ENCODE measurements at regions not wholly inside any gene's neighbourhood (a gene's known extent, or its start where the extent isn't known, plus 50 kb on each side); places are given as distances from the start of the nearest gene placed in this dataset.

GRCh38 chr10:109324721-109325120, 598.6 kb downstream of the XPNPEP1 start:
- no peak for TF ChIP-seq POLR2A (IDR thresholded peaks at IDR 0.05; ENCODE audit: low read depth, low read length)
- no peak for TF ChIP-seq TAF1 (IDR thresholded peaks at IDR 0.05; ENCODE audit: low read depth, low read length)
